ENCODE measurements at regions not wholly inside any gene's neighbourhood (a gene's known extent, or its start where the extent isn't known, plus 50 kb on each side); places are given as distances from the start of the nearest gene placed in this dataset.

GRCh38 chrX:68936608-68937007 lies 107.8 kb downstream of the EFNB1 start:
- H3K79me2 ChIP-seq (ENCODE audit: control insufficient read depth, insufficient read depth, low read length) = no peaks in the 10 kb centered on the region
- CTCF ChIA-PET = no interaction called here
- no peak overlapping the region for H3K9ac ChIP-seq (ENCODE audit: control insufficient read depth, insufficient read depth, low read length)
- FAIRE-seq (no peak), DNase-seq (ENCODE audit: low read depth, low spot score) (no peak), ATAC-seq (no peak)
- H3K4me3 ChIP-seq = no peak overlapping the region
- H4K20me1 ChIP-seq (ENCODE audit: control insufficient read depth, insufficient read depth) = 0 out of 2 replicates have a peak, but pooled peaks cover 2% of the 10 kb centered on the region
- no TSS peak for BruUV-seq (replicated peaks)
- intact Hi-C loops (cut with micrococcal nuclease; ENCODE audit: unreplicated experiment) (no loop called here), in situ Hi-C loops (cut with MboI) (no loop called here)
- POLR2A ChIA-PET = no interaction called here
- H3K27ac ChIP-seq (ENCODE audit: control insufficient read depth, insufficient read depth) = no peak overlapping the region
- RAD21 ChIA-PET (ENCODE audit: unreplicated experiment) = no interaction called here
- H3K27me3 ChIP-seq (replicated peaks in 1 of 2; ENCODE audit: control insufficient read depth in 2 of 2, insufficient read depth in 2 of 2, low read length in 1 of 2) = no peaks in the 10 kb centered on the region
- TF ChIP-seq RB1 (IDR thresholded peaks at IDR 0.05; ENCODE audit: borderline replicate concordance) (no peak), RUNX3 (IDR thresholded peaks at IDR 0.05; ENCODE audit: low read length) (no peak), WRNIP1 (IDR thresholded peaks at IDR 0.05; ENCODE audit: borderline replicate concordance, low read depth, low read length) (no peak), SMAD1 (IDR thresholded peaks at IDR 0.05; ENCODE audit: low read depth, partially characterized antibody) (no peak), SIN3A (IDR thresholded peaks at IDR 0.05; ENCODE audit: low read depth, low read length) (no peak), E4F1 (IDR thresholded peaks at IDR 0.05; ENCODE audit: borderline replicate concordance, partially characterized antibody) (no peak), TCF7 (IDR thresholded peaks at IDR 0.05; ENCODE audit: borderline replicate concordance) (no peak), ZNF384 (IDR thresholded peaks at IDR 0.05; ENCODE audit: borderline replicate concordance, low read depth, low read length) (no peak), ZNF217 (IDR thresholded peaks at IDR 0.05) (no peak), RAD51 (IDR thresholded peaks at IDR 0.05) (no peak), PBX3 (IDR thresholded peaks at IDR 0.05; ENCODE audit: insufficient replicate concordance, low read depth, low read length) (no peak), TCF3 (IDR thresholded peaks at IDR 0.05; ENCODE audit: borderline replicate concordance, insufficient read depth, low read depth, low read length) (no peak), MXI1 (IDR thresholded peaks at IDR 0.05; ENCODE audit: low read depth, low read length) (no peak)
- no peaks in the 10 kb centered on the region for H3K9me3 ChIP-seq (replicated peaks; ENCODE audit: control insufficient read depth, insufficient read depth, low read length)
- H3K4me1 ChIP-seq (ENCODE audit: control insufficient read depth, insufficient read depth, low read length) = no peaks in the 10 kb centered on the region
- H2AFZ ChIP-seq (ENCODE audit: control insufficient read depth, low read depth, low read length) = no peak overlapping the region
- no peak overlapping the region for H3K4me2 ChIP-seq (ENCODE audit: control insufficient read depth, insufficient read depth)
- SMC1A ChIA-PET (ENCODE audit: uncharacterized antibody, unreplicated experiment) = no interaction called here
- H3K36me3 ChIP-seq (ENCODE audit: control insufficient read depth in 2 of 2, insufficient read depth in 2 of 2, low read length in 1 of 2) = no peaks in the 10 kb centered on the region

Data from GM12878 (cell line).